ENCODE measurements at regions not wholly inside any gene's neighbourhood (a gene's known extent, or its start where the extent isn't known, plus 50 kb on each side); places are given as distances from the start of the nearest gene placed in this dataset.

DNA sequence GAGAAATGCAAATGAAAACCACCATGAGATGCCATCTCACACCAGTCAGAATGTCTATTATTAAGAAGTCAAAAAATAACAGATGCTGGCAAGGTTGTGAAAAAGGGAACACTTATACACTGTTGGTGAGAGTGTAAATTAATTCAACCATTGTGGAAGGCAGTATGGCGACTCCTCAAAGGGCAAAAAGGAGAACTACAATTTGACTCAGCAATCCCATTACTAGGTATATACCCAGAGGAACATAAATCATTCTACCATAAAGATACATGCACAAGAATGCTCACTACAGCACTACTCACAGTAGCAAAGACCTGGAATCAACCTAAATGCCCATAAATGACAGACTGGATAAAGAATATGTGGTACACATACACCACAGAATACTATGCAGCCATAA is 161.1 kb upstream of the PDGFD start:
- no peaks in the 10 kb centered on the region for H3K27me3 ChIP-seq
- no peaks in the 10 kb centered on the region for H3K9me3 ChIP-seq
- H3K27ac ChIP-seq = no peak overlapping the region
- no peaks in the 10 kb centered on the region for H3K36me3 ChIP-seq
- DNase-seq (no peak), ATAC-seq (no peak)
- TF ChIP-seq, protein P1, sequence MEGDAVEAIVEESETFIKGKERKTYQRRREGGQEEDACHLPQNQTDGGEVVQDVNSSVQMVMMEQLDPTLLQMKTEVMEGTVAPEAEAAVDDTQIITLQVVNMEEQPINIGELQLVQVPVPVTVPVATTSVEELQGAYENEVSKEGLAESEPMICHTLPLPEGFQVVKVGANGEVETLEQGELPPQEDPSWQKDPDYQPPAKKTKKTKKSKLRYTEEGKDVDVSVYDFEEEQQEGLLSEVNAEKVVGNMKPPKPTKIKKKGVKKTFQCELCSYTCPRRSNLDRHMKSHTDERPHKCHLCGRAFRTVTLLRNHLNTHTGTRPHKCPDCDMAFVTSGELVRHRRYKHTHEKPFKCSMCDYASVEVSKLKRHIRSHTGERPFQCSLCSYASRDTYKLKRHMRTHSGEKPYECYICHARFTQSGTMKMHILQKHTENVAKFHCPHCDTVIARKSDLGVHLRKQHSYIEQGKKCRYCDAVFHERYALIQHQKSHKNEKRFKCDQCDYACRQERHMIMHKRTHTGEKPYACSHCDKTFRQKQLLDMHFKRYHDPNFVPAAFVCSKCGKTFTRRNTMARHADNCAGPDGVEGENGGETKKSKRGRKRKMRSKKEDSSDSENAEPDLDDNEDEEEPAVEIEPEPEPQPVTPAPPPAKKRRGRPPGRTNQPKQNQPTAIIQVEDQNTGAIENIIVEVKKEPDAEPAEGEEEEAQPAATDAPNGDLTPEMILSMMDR (IDR thresholded peaks at IDR 0.05) = no peak
- no peak overlapping the region for H3K4me3 ChIP-seq
- intact Hi-C loops (cut with DNase I) = no loop called here
- no peaks in the 10 kb centered on the region for H3K4me1 ChIP-seq

DNA sequence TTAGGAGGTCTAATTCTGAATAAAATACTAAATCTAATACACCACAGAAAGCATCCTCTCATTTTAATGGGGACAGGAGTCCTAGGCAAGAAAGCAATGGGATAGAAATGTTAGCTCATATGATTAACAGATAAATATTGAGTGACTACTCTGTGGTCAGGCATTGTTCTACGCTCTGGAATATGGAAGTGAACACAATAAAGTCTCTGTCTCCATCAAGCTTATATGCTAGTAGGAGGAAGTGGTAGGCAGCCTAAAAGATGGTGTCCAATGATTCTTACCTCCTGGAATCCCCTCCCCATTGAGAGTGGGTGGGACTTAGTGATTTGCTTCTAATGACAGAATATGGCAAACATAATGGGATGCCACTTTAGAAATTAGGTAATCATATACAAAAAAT is 160.3 kb upstream of the PDGFD start:
- no peaks in the 10 kb centered on the region for H3K36me3 ChIP-seq
- H3K4me3 ChIP-seq = no peak overlapping the region
- DNase-seq (no peak), ATAC-seq (no peak)
- no peaks in the 10 kb centered on the region for H3K27me3 ChIP-seq
- intact Hi-C loops (cut with DNase I) = no loop called here
- no peaks in the 10 kb centered on the region for H3K9me3 ChIP-seq
- H3K4me1 ChIP-seq = no peaks in the 10 kb centered on the region
- no peak overlapping the region for H3K27ac ChIP-seq
- TF ChIP-seq, protein P1 (IDR thresholded peaks at IDR 0.05) = no peak

DNA sequence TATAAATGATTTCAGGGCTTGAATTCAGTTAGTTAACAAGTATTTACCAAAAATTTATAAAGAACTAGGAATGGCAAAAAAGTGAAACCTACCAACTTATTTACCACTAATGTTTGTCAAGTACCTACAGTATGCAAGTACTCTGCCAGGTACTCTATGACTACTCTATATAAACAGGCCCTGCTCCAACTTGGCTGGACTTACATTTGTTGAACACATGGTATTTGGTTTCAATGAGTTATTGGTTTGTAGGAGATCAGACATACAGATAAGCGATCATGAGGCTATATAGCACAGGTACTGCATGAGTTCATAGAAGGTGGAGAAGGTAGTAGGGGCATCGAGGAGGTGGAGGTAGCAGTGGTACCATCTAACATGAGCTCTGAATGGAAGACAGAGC is 159.9 kb upstream of the PDGFD start:
- no peak overlapping the region for H3K4me3 ChIP-seq
- H3K27me3 ChIP-seq = no peaks in the 10 kb centered on the region
- H3K9me3 ChIP-seq = no peaks in the 10 kb centered on the region
- intact Hi-C loops (cut with DNase I) = no loop called here
- ATAC-seq (no peak), DNase-seq (no peak)
- H3K36me3 ChIP-seq = no peaks in the 10 kb centered on the region
- H3K27ac ChIP-seq = no peak overlapping the region
- H3K4me1 ChIP-seq = no peaks in the 10 kb centered on the region
- TF ChIP-seq, protein P1 (IDR thresholded peaks at IDR 0.05) = no peak

DNA sequence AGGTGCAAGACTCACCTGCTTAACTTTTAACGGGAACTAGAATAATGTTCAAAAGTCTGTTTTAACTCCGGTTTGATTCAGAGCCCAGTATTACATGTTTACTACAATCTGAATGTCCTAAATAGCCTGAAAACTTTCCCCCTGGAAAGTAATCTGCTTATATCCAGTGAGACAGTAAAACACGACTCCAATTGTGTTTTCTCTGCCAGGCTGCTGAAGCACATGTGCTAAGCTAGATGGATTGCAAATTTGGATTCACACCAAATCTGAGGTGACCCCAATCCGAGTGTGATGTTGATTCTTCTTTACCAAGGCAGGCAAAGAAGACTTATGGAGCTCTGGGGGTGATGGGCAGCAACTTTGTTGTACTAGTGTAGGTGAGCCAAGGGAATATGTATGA is 158.7 kb upstream of the PDGFD start:
- ATAC-seq = no peak
- H3K4me1 ChIP-seq = no peaks in the 10 kb centered on the region
- H3K27ac ChIP-seq = no peak overlapping the region
- no peaks in the 10 kb centered on the region for H3K9me3 ChIP-seq
- no peak overlapping the region for H3K4me3 ChIP-seq
- TF ChIP-seq, protein P1 (IDR thresholded peaks at IDR 0.05) = no peak
- DNase-seq = no peak
- H3K27me3 ChIP-seq = no peaks in the 10 kb centered on the region
- no peaks in the 10 kb centered on the region for H3K36me3 ChIP-seq
- intact Hi-C loops (cut with DNase I) = no loop called here

DNA sequence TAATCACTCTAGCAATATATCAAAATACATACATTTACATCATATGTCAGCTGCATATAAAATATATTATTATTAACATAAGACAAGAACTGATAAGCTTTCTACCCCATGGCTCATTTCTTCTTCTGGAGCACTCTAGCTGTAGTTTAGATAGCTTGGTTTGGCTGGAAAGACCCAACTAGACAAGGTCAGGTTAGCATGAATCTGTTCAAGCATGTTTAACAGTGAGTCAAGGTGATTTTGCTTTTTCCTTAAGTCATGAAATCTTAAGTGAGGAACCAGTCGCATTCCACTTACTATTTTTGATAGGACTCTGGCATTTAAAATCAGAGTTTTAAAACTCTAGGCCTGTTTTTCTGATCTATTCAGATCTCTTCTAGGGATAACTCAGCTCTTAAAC is 157.0 kb upstream of the PDGFD start:
- H3K4me3 ChIP-seq = no peak overlapping the region
- no peaks in the 10 kb centered on the region for H3K27me3 ChIP-seq
- no peaks in the 10 kb centered on the region for H3K4me1 ChIP-seq
- intact Hi-C loops (cut with DNase I) = no loop called here
- no peak for ATAC-seq
- no peak overlapping the region for H3K27ac ChIP-seq
- TF ChIP-seq, protein P1 (IDR thresholded peaks at IDR 0.05) = no peak
- H3K36me3 ChIP-seq = no peaks in the 10 kb centered on the region
- no peaks in the 10 kb centered on the region for H3K9me3 ChIP-seq
- no peak for DNase-seq

All from left lung (tissue), 4 donors.